ENCODE measurements at regions not wholly inside any gene's neighbourhood (a gene's known extent, or its start where the extent isn't known, plus 50 kb on each side); places are given as distances from the start of the nearest gene placed in this dataset.

- in situ Hi-C loops (cut with HindIII; ENCODE audit: extremely low pct_ligation_motif_present, low pct_unique_long_range_greater_than_20kb) (no loop called here), intact Hi-C loops (cut with micrococcal nuclease; ENCODE audit: unreplicated experiment) (no loop called here)
- CTCF ChIA-PET (ENCODE audit: low intra/inter-chr PET ratio, low total read pairs), result no interaction called here
- no peak overlapping the region for H3K27ac ChIP-seq (ENCODE audit: extremely low read length, insufficient read depth, low read length)
- FAIRE-seq, result no peak
- no peak overlapping the region for H2AFZ ChIP-seq (ENCODE audit: low read length)
- H3K9me3 ChIP-seq (ENCODE audit: low read length), result peaks cover 20% of the 10 kb centered on the region; the same call in 1 of the 2 replicates
- no TSS peak for BruUV-seq (replicated peaks)
- no peak overlapping the region for H3K4me2 ChIP-seq (ENCODE audit: low read depth, low read length)
- no peak for ATAC-seq
- no peaks in the 10 kb centered on the region for H4K20me1 ChIP-seq (ENCODE audit: insufficient read depth, low read length)
- H3K4me3 ChIP-seq (replicated peaks in 1 of 3; ENCODE audit: insufficient read depth in 1 of 3, low read depth in 2 of 3, low read length in 3 of 3), result no peak overlapping the region
- POLR2A ChIA-PET, result no interaction called here
- H3K79me2 ChIP-seq (ENCODE audit: insufficient read depth, low read length), result no peaks in the 10 kb centered on the region
- no peaks in the 10 kb centered on the region for H3K27me3 ChIP-seq (ENCODE audit: control insufficient read depth in 1 of 2, insufficient read depth in 2 of 2, low read length in 2 of 2)
- H3K4me1 ChIP-seq (ENCODE audit: insufficient read depth, low read length), result no peaks in the 10 kb centered on the region
- no peaks in the 10 kb centered on the region for H3K36me3 ChIP-seq (replicated peaks in 1 of 2; ENCODE audit: control insufficient read depth in 1 of 2, insufficient read depth in 2 of 2, low read length in 2 of 2)
- no peak for DNase-seq (ENCODE audit: low spot score)
- TF ChIP-seq GPN1 (CRISPR knock-in tag; IDR thresholded peaks at IDR 0.05; ENCODE audit: borderline replicate concordance) (no peak), HNF4A (CRISPR knock-in tag; IDR thresholded peaks at IDR 0.05) (no peak), ZNF629 (CRISPR knock-in tag; conservative IDR thresholded peaks at IDR 0.05) (no peak), LBX2 (CRISPR knock-in tag; IDR thresholded peaks at IDR 0.05; ENCODE audit: borderline replicate concordance) (no peak)
- H3K9ac ChIP-seq (ENCODE audit: insufficient read depth, low read depth, low read length), result no peak overlapping the region
- WGBS (ENCODE audit: low lambda C conversion rate), result 0% methylated on average over 1 of the region's 1 CpG
These were observed 568.0 kb downstream of the MTRR start for GRCh38 chr5:8436924-8437323.

- no peak overlapping the region for H3K9ac ChIP-seq (ENCODE audit: insufficient read depth, low read depth, low read length)
- WGBS (ENCODE audit: low lambda C conversion rate), result 0% methylated on average over 1 of the region's 1 CpG
- DNase-seq (ENCODE audit: low spot score), result no peak
- no peak overlapping the region for H3K4me3 ChIP-seq (replicated peaks in 1 of 3; ENCODE audit: insufficient read depth in 1 of 3, low read depth in 2 of 3, low read length in 3 of 3)
- H3K27me3 ChIP-seq (ENCODE audit: control insufficient read depth in 1 of 2, insufficient read depth in 2 of 2, low read length in 2 of 2), result no peaks in the 10 kb centered on the region
- ChIA-PET CTCF (ENCODE audit: low intra/inter-chr PET ratio, low total read pairs) (no interaction called here), POLR2A (interaction anchor here (1.1 kb wide), 1 partner anchor 12 kb away, joined by 3 read pairs; no protein-coding TSS in a partner anchor)
- no peaks in the 10 kb centered on the region for H3K36me3 ChIP-seq (replicated peaks in 1 of 2; ENCODE audit: control insufficient read depth in 1 of 2, insufficient read depth in 2 of 2, low read length in 2 of 2)
- no peak for ATAC-seq
- in situ Hi-C loops (cut with HindIII; ENCODE audit: extremely low pct_ligation_motif_present, low pct_unique_long_range_greater_than_20kb) (no loop called here), intact Hi-C loops (cut with micrococcal nuclease; ENCODE audit: unreplicated experiment) (no loop called here)
- FAIRE-seq, result no peak
- H3K79me2 ChIP-seq (ENCODE audit: insufficient read depth, low read length), result no peaks in the 10 kb centered on the region
- no peak overlapping the region for H3K27ac ChIP-seq (ENCODE audit: extremely low read length, insufficient read depth, low read length)
- H2AFZ ChIP-seq (ENCODE audit: low read length), result no peak overlapping the region
- TF ChIP-seq ZSCAN31 (CRISPR knock-in tag; IDR thresholded peaks at IDR 0.05; ENCODE audit: low read depth), result no peak
- no peak for TF ChIP-seq ZBTB8A (CRISPR knock-in tag; IDR thresholded peaks at IDR 0.05; ENCODE audit: borderline replicate concordance, low read depth)
- TF ChIP-seq SALL2 (CRISPR knock-in tag; IDR thresholded peaks at IDR 0.05), result no peak
- TF ChIP-seq ZNF740 (CRISPR knock-in tag; IDR thresholded peaks at IDR 0.05), result no peak
- no peak for TF ChIP-seq ZNF30 (CRISPR knock-in tag; IDR thresholded peaks at IDR 0.05)
- no peak for TF ChIP-seq ZSCAN9 (CRISPR knock-in tag; IDR thresholded peaks at IDR 0.05; ENCODE audit: borderline replicate concordance)
- no peak for TF ChIP-seq SATB2 (CRISPR knock-in tag; IDR thresholded peaks at IDR 0.05)
- TF ChIP-seq KMT2B (CRISPR knock-in tag; IDR thresholded peaks at IDR 0.05), result no peak
- no peak for TF ChIP-seq ZNF777 (CRISPR knock-in tag; IDR thresholded peaks at IDR 0.05)
- TF ChIP-seq ZSCAN21 (CRISPR knock-in tag; IDR thresholded peaks at IDR 0.05; ENCODE audit: borderline replicate concordance), result no peak
- no peak for TF ChIP-seq ZBTB38 (CRISPR knock-in tag; IDR thresholded peaks at IDR 0.05)
- TF ChIP-seq SOX5 (CRISPR knock-in tag; IDR thresholded peaks at IDR 0.05; ENCODE audit: borderline replicate concordance), result no peak
- TF ChIP-seq FIP1L1 (IDR thresholded peaks at IDR 0.05; ENCODE audit: borderline replicate concordance, insufficient read depth, low read depth, low read length), result no peak
- H3K4me1 ChIP-seq (ENCODE audit: insufficient read depth, low read length), result no peaks in the 10 kb centered on the region
- peaks cover 16% of the 10 kb centered on the region; the same call in 1 of the 2 replicates for H3K9me3 ChIP-seq (ENCODE audit: low read length)
- no peaks in the 10 kb centered on the region for H4K20me1 ChIP-seq (ENCODE audit: insufficient read depth, low read length)
- no TSS peak for BruUV-seq (replicated peaks)
- no peak overlapping the region for H3K4me2 ChIP-seq (ENCODE audit: low read depth, low read length)
These were observed 576.2 kb downstream of the MTRR start for GRCh38 chr5:8445139-8445538.
